ENCODE measurements at regions not wholly inside any gene's neighbourhood (a gene's known extent, or its start where the extent isn't known, plus 50 kb on each side); places are given as distances from the start of the nearest gene placed in this dataset.

DNA sequence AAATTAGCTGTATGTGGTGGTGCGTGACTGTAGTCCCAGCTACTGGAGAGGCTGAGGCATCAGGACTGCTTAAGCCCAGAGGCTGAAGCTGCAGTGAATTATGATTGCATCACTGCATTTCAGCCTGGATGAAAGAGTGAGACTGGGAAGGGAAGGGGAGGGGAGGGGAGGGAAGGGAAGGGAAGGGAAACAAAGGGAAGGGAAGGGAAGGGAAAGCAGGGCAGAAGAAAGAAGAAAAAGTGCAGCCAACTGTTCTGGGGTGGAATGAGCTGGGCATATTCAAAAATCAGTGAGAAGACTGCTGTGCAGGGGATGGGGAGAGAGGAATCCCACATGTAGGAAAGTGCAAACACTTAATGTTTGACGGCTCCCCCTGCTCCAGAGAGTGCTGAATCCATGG is 905.5 kb downstream of the UQCRFS1 start:
- TF ChIP-seq POLR2AphosphoS5 (IDR thresholded peaks at IDR 0.05) (no peak), POLR2A (IDR thresholded peaks at IDR 0.05) (no peak)
- TF ChIP-seq, protein P1, sequence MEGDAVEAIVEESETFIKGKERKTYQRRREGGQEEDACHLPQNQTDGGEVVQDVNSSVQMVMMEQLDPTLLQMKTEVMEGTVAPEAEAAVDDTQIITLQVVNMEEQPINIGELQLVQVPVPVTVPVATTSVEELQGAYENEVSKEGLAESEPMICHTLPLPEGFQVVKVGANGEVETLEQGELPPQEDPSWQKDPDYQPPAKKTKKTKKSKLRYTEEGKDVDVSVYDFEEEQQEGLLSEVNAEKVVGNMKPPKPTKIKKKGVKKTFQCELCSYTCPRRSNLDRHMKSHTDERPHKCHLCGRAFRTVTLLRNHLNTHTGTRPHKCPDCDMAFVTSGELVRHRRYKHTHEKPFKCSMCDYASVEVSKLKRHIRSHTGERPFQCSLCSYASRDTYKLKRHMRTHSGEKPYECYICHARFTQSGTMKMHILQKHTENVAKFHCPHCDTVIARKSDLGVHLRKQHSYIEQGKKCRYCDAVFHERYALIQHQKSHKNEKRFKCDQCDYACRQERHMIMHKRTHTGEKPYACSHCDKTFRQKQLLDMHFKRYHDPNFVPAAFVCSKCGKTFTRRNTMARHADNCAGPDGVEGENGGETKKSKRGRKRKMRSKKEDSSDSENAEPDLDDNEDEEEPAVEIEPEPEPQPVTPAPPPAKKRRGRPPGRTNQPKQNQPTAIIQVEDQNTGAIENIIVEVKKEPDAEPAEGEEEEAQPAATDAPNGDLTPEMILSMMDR (IDR thresholded peaks at IDR 0.05 in 8 of 11, conservative IDR thresholded peaks at IDR 0.05 in 3 of 11), result no peak
- Histone ChIP-seq H3K4me3 (no peak overlapping the region), H3K9me3 (peaks cover 0 to 10% (median 0%) of the 10 kb centered on the region in 8 donors), H3K27me3 (replicated peaks in 1 of 7) (no peaks in the 10 kb centered on the region), H3K36me3 (no peaks in the 10 kb centered on the region), H3K4me1 (no peaks in the 10 kb centered on the region), H3K27ac (no peak overlapping the region)
- WGBS, 5 donors, result 71 to 91% (median 87%) methylated on average over 2 of the region's 2 CpGs
- intact Hi-C loops (cut with DNase I; ENCODE audit: low total_unique reads), result no loop called here
- DNase-seq, result no peak

DNA sequence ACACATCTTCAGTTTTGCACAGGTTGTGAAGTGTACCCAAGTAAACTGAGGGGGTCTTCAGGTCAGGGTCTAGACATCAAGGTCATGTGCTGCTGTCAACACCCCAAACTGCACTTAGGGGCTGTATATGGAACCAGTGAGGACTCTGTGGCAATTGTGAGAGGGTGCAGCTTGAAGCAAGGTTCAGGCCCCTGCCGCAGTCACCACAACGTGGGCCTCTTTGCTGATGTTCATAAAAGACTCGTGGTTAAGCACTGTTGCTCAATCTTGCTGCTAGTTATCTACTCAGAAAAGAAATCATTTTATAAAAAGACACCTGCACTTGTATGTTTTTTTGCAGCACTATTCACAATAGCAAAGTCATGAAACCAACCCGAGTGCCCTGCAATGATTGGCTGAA is 907.4 kb downstream of the UQCRFS1 start:
- TF ChIP-seq, protein P1 (IDR thresholded peaks at IDR 0.05 in 8 of 11, conservative IDR thresholded peaks at IDR 0.05 in 3 of 11), result no peak
- TF ChIP-seq POLR2A (IDR thresholded peaks at IDR 0.05), result no peak
- no peak for TF ChIP-seq POLR2AphosphoS5 (IDR thresholded peaks at IDR 0.05)
- H3K4me1 ChIP-seq, result no peaks in the 10 kb centered on the region
- no peak for DNase-seq
- H3K9me3 ChIP-seq, result peaks cover 0 to 11% (median 0%) of the 10 kb centered on the region in 8 donors
- 46 to 65% (median 63%) methylated on average over 4 of the region's 4 CpGs for WGBS, 5 donors
- H3K27ac ChIP-seq, result no peak overlapping the region
- no peak overlapping the region for H3K4me3 ChIP-seq
- no peaks in the 10 kb centered on the region for H3K27me3 ChIP-seq (replicated peaks in 1 of 7)
- no peaks in the 10 kb centered on the region for H3K36me3 ChIP-seq
- intact Hi-C loops (cut with DNase I; ENCODE audit: low total_unique reads), result no loop called here

DNA sequence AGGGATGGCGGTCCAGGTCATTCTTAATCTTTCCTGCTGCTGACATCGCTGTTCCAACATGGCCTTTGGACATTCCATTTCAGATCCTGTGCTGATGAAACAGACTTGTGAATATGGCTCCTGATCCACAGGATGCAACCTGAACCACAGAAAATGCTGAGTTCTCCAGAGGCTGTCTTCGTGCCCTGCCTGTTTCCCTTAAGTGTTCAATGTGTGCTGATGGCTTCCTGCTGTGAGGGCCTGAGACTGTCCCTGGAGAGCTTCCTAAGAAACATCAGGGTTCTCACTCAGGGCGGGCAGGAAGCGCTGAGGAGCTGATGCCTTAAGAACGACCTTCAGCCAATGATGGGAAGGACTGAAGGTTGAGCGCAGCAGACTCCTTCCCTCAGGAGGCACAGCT is 909.4 kb downstream of the UQCRFS1 start:
- WGBS, 5 donors, result 60 to 72% (median 61%) methylated on average over 6 to 7 of the region's 7 CpGs
- TF ChIP-seq POLR2A (IDR thresholded peaks at IDR 0.05) (no peak), POLR2AphosphoS5 (IDR thresholded peaks at IDR 0.05) (no peak)
- TF ChIP-seq, protein P1 (IDR thresholded peaks at IDR 0.05 in 8 of 11, conservative IDR thresholded peaks at IDR 0.05 in 3 of 11), result no peak
- Histone ChIP-seq H3K27ac (no peak overlapping the region), H3K9me3 (peaks cover 0 to 5% (median 0%) of the 10 kb centered on the region in 8 donors), H3K4me3 (no peak overlapping the region), H3K36me3 (no peaks in the 10 kb centered on the region), H3K4me1 (no peaks in the 10 kb centered on the region), H3K27me3 (replicated peaks in 1 of 7) (peaks cover 0 to 4% (median 0%) of the 10 kb centered on the region in 7 donors)
- intact Hi-C loops (cut with DNase I; ENCODE audit: low total_unique reads), result no loop called here
- no peak for DNase-seq

- peaks cover 0 to 4% (median 0%) of the 10 kb centered on the region in 7 donors for H3K27me3 ChIP-seq (replicated peaks in 1 of 7)
- H3K27ac ChIP-seq, result no peak overlapping the region
- no peaks in the 10 kb centered on the region for H3K36me3 ChIP-seq
- no peaks in the 10 kb centered on the region for H3K4me1 ChIP-seq
- no peak overlapping the region for H3K4me3 ChIP-seq
- DNase-seq, result no peak
- H3K9me3 ChIP-seq, result peaks cover 0 to 5% (median 0%) of the 10 kb centered on the region in 8 donors
- TF ChIP-seq, protein P1 (IDR thresholded peaks at IDR 0.05 in 8 of 11, conservative IDR thresholded peaks at IDR 0.05 in 3 of 11), result no peak
- TF ChIP-seq POLR2A (IDR thresholded peaks at IDR 0.05), result no peak
- TF ChIP-seq POLR2AphosphoS5 (IDR thresholded peaks at IDR 0.05), result no peak
- intact Hi-C loops (cut with DNase I; ENCODE audit: low total_unique reads), result no loop called here
- WGBS, 5 donors, result 36 to 93% (median 87%) methylated on average over 5 of the region's 5 CpGs
Observed at GRCh38 chr19:28301961-28302360, 911.0 kb downstream of the UQCRFS1 start.

All from spleen (tissue), 11 donors.